Cardiac fibroblast (primary cell): ENCODE measurements at regions not wholly inside any gene's neighbourhood (a gene's known extent, or its start where the extent isn't known, plus 50 kb on each side); places are given as distances from the start of the nearest gene placed in this dataset.

Experiments
- DNase-seq, 2 donors: peaks; one replicate each; pipeline versions ENCODE4 v3.0.0 to v3.0.0-alpha.2; 2010; ENCODE audit warnings: low read depth in 2 of 2
- H3K4me3 ChIP-seq, 2 donors: replicated peaks in 1 of 2; 1 replicate in 1 of 2; 2 replicates in 1 of 2; pipeline ENCODE4 v1.5.1; 2011; ENCODE audit warnings: low read depth in 2 of 2, low read length in 2 of 2, mild to moderate bottlenecking in 2 of 2, moderate library complexity in 1 of 2
- TF ChIP-seq, protein P1 (sequence below): IDR thresholded peaks from one replicate; pipeline ENCODE4 v1.5.1; 2011; ENCODE audit warnings: low read depth, mild to moderate bottlenecking, low read length, inconsistent platforms

DNA sequence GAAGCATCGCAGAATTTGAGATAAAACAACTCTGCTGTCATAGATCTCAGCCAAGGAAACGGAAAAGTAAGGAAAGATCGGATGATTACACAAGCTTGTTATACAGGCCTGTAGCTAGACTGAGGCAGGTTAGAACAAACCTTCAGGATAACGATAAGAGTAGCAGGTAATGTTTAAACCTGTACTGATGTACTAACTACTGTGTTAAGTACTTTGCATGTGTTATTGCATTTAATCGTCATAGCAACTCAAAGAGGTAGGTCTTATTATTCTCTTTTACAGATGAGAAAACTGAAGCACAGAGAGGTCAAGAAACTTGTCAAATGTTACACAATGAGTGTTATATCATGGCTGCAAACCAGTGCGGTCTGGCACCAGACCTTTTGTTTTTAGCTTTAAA is 352.5 kb downstream of the GPAM start:
- TF ChIP-seq, protein P1, sequence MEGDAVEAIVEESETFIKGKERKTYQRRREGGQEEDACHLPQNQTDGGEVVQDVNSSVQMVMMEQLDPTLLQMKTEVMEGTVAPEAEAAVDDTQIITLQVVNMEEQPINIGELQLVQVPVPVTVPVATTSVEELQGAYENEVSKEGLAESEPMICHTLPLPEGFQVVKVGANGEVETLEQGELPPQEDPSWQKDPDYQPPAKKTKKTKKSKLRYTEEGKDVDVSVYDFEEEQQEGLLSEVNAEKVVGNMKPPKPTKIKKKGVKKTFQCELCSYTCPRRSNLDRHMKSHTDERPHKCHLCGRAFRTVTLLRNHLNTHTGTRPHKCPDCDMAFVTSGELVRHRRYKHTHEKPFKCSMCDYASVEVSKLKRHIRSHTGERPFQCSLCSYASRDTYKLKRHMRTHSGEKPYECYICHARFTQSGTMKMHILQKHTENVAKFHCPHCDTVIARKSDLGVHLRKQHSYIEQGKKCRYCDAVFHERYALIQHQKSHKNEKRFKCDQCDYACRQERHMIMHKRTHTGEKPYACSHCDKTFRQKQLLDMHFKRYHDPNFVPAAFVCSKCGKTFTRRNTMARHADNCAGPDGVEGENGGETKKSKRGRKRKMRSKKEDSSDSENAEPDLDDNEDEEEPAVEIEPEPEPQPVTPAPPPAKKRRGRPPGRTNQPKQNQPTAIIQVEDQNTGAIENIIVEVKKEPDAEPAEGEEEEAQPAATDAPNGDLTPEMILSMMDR = no peak
- no peak overlapping the region for H3K4me3 ChIP-seq

DNA sequence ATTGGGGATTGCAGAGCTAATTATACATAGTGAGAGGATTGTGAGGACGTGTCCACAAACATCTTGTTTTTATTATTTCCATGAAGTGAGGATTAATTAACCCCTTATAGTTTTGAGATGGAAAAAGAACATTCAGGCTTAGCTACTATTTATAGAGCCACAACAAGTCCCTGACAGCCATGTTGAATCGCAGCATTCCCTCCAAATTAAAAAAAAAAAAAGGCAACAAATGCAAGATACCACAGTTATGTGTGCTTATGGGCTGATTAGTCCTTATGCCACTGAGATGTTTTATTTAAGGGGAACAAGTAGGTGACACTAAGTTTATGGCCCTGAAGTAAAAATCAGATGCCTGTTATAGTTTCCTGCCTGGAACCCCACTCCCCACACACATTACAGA is 350.3 kb downstream of the GPAM start:
- H3K4me3 ChIP-seq = no peak overlapping the region
- TF ChIP-seq, protein P1 = no peak
- no peak for DNase-seq

More for the DNA sequence above, 352.5 kb downstream of the GPAM start:
- DNase-seq = no peak

- TF ChIP-seq, protein P1 = no peak
- no peak overlapping the region for H3K4me3 ChIP-seq
- DNase-seq = peak in 1 of 2 donors; percentile 92
These were observed 348.0 kb downstream of the GPAM start for GRCh38 chr10:111835574-111835973.

DNA sequence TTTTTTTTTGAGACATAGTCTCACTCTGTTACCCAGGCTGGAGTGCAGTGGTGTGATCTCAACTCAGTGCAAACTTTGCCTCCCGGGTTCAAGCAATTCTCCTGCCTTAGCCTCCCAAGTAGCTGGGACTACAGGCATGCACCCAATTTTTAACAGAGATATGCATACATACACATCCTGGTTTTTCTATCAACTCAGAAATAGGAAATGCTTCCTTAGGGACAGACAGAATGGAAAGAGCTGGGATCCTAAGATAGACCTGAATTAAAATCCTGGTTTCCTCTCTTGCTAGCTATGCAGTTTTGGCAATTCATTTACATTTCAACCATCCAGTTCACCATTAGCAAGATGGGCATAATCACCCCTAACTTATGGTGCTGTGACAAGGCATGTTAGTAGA is 347.5 kb downstream of the GPAM start:
- H3K4me3 ChIP-seq = no peak overlapping the region
- DNase-seq = no peak
- TF ChIP-seq, protein P1 = no peak

DNA sequence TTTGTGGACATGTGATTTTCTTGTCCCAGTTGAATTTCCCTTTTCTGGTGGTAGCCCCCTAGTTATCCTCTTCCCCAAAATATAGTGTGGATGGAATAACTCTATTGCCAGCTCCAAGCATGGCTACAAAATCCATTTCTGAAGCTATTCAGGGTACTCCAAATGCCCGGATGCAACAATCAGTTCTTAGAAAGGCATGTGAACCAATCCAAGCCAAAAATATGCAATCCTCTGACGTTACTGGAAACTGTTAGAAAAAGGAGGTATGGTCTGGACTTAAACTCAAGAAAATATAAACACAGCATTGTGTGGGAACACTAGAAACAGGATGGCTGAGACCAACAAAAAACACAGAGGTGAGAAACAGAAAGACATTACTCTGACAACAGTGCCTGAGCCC is 347.0 kb downstream of the GPAM start:
- TF ChIP-seq, protein P1 = no peak
- H3K4me3 ChIP-seq = no peak overlapping the region
- DNase-seq = peak in 1 of 2 donors; percentile 85

DNA sequence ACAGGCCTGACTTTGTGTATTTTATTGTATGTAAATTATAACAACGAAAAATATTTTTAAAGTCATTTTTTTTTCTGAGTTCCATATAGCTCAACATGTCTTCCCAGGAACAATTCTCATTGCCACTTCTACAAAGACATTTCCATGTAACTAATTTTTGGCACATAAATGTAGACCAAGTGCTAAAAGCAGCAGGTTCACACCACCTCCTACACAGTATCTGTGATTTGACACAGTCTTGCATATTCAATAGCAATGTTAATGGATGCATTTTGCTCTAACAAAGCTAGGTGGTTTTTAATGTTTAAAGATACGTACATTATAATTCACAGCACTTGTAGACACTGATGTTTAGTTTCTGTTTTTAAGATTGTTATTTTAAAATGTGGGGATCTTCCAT is 346.5 kb downstream of the GPAM start:
- no peak overlapping the region for H3K4me3 ChIP-seq
- DNase-seq = no peak
- TF ChIP-seq, protein P1 = no peak

- TF ChIP-seq, protein P1 = no peak
- no peak overlapping the region for H3K4me3 ChIP-seq
- no peak for DNase-seq
These were observed 345.6 kb downstream of the GPAM start for GRCh38 chr10:111837985-111838384.
